K562 (cell line): ENCODE measurements at regions not wholly inside any gene's neighbourhood (a gene's known extent, or its start where the extent isn't known, plus 50 kb on each side); places are given as distances from the start of the nearest gene placed in this dataset.

ENCODE experiments used
- FOS ChIP-seq: IDR thresholded peaks from 3 replicates; pipeline ENCODE4 v1.6.1; 2011; ENCODE audit not compliant: insufficient read length; ENCODE audit errors: extremely low read depth
- SUPT5H ChIP-seq: fragments of 450-650 bp; IDR thresholded peaks from 2 replicates; pipeline ENCODE4 v1.6.1; 2016
- TRIM25 ChIP-seq: fragments of 450-650 bp; IDR thresholded peaks from 2 replicates; pipeline ENCODE4 v1.7.0; 2016; ENCODE audit warnings: borderline replicate concordance
- TF ChIP-seq, protein P1 (sequence below): fragments of 450-650 bp; formaldehyde crosslinking; IDR thresholded peaks from 2 replicates; pipeline ENCODE4 v1.4.0; 2022; ENCODE audit warnings: missing genetic modification characterization

DNA sequence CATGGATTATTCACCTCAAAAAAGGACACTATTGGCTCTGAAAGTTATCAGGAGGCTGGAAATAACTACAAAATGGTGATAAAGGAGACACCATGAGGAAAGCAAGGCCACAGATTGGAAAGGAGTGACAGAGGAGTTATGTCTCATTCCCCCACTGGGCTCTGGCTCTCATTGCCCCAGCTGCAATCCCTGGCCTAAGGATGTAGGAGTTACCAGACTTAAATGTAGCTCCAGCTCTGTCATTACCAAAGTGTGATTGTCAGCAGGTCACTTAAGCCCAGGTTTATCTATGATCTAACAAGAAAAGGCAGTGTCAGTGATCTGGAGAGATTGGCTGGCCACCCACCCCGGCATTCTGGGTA, 1228.2 kb upstream of the DDX18 start (continued):
- TF ChIP-seq FOS (no peak), TRIM25 (no peak), SUPT5H (no peak)
- TF ChIP-seq, protein P1, sequence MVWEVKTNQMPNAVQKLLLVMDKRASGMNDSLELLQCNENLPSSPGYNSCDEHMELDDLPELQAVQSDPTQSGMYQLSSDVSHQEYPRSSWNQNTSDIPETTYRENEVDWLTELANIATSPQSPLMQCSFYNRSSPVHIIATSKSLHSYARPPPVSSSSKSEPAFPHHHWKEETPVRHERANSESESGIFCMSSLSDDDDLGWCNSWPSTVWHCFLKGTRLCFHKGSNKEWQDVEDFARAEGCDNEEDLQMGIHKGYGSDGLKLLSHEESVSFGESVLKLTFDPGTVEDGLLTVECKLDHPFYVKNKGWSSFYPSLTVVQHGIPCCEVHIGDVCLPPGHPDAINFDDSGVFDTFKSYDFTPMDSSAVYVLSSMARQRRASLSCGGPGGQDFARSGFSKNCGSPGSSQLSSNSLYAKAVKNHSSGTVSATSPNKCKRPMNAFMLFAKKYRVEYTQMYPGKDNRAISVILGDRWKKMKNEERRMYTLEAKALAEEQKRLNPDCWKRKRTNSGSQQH (CRISPR knock-in tag), result no peak
